Ramos (cell line): ENCODE measurements at regions not wholly inside any gene's neighbourhood (a gene's known extent, or its start where the extent isn't known, plus 50 kb on each side); places are given as distances from the start of the nearest gene placed in this dataset.

Source experiments
- in situ Hi-C: fragments of 300-500 bp; cut with MboI; formaldehyde crosslinking; loops from one replicate; pipeline ENCODE4 v1.14.3; 2022; ENCODE audit warnings: low sequenced_read_pairs; ENCODE audit not compliant: unreplicated experiment

DNA sequence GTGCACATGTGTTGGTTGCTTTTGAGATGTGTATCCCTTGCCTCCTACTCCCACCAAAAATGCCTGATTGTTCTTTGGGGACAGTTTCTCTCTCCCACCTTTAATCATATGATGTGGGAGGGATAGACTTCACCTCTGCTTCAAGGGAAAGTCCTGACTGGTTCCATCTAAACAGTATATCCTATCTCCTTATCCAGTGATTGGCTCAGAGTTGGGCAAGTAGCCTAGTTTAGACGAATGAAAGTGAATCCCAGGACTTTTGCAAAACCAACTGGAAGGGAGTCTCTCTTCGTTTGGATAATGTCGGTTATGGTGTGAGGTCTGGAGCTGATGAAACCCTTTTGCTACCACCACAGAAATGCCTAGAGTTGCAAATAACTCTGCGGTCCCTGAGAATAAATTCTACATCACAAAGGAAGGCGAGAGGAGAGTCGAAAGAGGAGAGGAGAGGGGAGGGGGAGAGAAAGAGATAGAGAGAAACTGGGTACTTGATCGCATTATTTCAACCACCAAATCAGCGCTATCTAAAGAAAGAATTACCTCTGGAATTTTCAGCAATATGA lies 77.1 kb upstream of the SALL1 start:
- in situ Hi-C loops, result no loop called here

- in situ Hi-C loops, result no loop called here
Measured at GRCh38 chr16:51225878-51226277, 74.8 kb upstream of the SALL1 start.

DNA sequence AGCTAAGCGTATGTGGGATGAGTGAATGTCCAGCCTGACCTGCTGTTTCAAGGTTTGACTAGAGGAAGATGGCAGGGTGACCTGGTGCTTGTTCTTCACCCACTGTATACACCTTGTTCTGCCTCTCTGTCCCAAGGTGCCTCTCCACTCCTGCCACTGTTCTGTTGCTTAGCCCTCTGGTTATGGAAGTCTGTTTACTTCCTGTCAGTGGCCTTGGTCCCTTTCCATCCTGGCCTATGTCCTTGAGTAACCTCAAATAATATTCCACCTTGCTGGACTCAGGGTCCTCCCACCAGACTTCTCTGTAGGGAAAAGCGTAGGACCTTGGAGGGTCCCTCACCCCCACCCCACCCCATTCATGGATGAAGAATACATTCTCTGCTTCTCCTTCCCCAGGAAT lies 73.2 kb upstream of the SALL1 start:
- in situ Hi-C loops, result no loop called here

GRCh38 chr16:51222016-51222415 lies 70.9 kb upstream of the SALL1 start:
- in situ Hi-C loops, result no loop called here

DNA sequence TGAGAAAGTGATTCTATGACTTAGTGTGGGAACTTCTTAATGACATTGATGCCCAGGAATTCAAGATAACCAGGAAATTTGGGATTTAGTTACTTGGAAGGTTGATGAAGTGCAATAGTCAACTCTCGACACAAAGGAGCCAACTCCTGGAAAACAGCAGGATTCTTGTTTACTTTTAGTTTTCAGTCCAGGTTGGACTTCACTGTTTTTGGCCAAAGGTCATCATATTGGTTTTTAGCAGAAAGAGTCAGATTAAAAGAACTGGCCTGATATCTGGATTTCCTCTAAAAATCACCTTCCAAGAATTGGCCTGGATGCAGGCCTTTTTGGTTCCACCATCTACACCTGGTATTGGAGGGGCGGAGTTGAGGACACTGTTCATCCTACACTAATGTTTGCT lies 60.1 kb upstream of the SALL1 start:
- in situ Hi-C loops, result no loop called here

- in situ Hi-C loops, result no loop called here
Measured at GRCh38 chr16:51210087-51210486, 59.0 kb upstream of the SALL1 start.

DNA sequence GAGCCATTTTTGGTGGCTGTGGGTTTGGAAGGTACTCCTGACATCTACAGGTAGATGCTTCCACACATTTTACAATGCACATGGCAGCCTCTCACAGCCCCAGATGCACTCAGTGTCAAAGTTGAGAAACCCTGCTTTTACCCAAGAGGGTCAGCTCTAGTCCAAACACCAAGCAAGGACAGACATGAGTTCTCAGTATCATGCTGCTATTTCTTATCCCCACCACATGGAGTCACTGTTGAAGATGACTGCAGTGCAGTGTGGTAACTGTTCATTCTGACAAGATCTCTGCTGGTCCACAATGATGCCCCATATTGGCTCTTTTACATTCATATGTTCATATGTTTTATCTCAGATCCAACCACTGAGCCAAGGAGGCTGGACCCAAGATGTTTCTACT lies 50.5 kb upstream of the SALL1 start:
- in situ Hi-C loops, result no loop called here
